HepG2 (cell line): ENCODE measurements at regions not wholly inside any gene's neighbourhood (a gene's known extent, or its start where the extent isn't known, plus 50 kb on each side); places are given as distances from the start of the nearest gene placed in this dataset.

Experiments used
- CTCF ChIP-seq: sonication (generic); formaldehyde crosslinking; IDR thresholded peaks from 2 replicates; pipeline ENCODE4 v1.5.0; 2020; ENCODE audit warnings: mild to moderate bottlenecking, missing genetic modification reagents, moderate library complexity
- EZH2 ChIP-seq: conservative IDR thresholded peaks from 2 replicates; pipeline ENCODE4 v1.6.1; 2012; ENCODE audit warnings: mild to moderate bottlenecking, low read depth, low read length, moderate library complexity

- no peak for TF ChIP-seq CTCF
- TF ChIP-seq EZH2 = no peak
These were observed 202.9 kb downstream of the NDUFA10 start for GRCh38 chr2:239822146-239822831.
